Memory B cell (primary cell): ENCODE measurements at regions not wholly inside any gene's neighbourhood (a gene's known extent, or its start where the extent isn't known, plus 50 kb on each side); places are given as distances from the start of the nearest gene placed in this dataset.

Experiments used
- ATAC-seq: fragments of 150-1000 bp; cut with Tn5 transposase; 2 replicates; pipeline ENCODE4 v1.10.0; 2021; ENCODE audit warnings: low read depth, mild to moderate bottlenecking, moderate library complexity
- DNase-seq, 2 donors: peaks; one replicate each; pipeline ENCODE4 v3.0.0; 2022; ENCODE audit warnings: low spot score in 2 of 2
- H3K27ac Mint-ChIP-seq: one replicate; pipeline ENCODE4 v1.8.0; 2022; ENCODE audit warnings: mild to moderate bottlenecking, moderate library complexity, mixed read lengths
- H3K27me3 Mint-ChIP-seq: one replicate; pipeline ENCODE4 v1.8.0; 2022; ENCODE audit warnings: mixed read lengths
- H3K36me3 Mint-ChIP-seq: one replicate; pipeline ENCODE4 v1.8.0; 2022; ENCODE audit warnings: mild to moderate bottlenecking, mixed read lengths
- H3K4me1 Mint-ChIP-seq: one replicate; pipeline ENCODE4 v1.8.0; 2022; ENCODE audit warnings: mixed read lengths
- H3K4me3 Mint-ChIP-seq: one replicate; pipeline ENCODE4 v1.8.0; 2022; ENCODE audit warnings: mild to moderate bottlenecking, moderate library complexity, mixed read lengths
- H3K9me3 Mint-ChIP-seq: one replicate; pipeline ENCODE4 v1.8.0; 2022; ENCODE audit warnings: mixed read lengths

DNA sequence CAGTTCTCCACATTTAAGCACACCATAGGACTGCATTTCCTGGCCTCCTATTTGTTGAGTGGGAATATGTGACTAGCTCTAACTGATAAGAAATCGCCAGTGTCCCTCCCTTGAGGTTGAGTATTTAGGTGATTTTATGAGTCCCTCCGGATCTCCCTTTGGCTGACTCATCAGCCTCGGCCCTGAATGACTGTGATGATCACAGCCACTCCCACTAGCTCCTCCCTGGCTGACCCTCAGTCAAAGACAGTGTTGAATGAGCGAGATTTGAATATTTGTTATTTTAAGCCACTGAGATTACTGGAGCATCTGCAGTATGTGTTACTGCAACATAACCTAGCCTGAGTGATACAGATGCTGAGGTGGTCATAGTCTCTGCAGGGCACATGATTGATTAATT lies 515.3 kb downstream of the EPHB1 start:
- DNase-seq (no peak), ATAC-seq (no peak)
- Mint-ChIP-seq H3K27me3 (peaks cover 5% of the 10 kb centered on the region), H3K36me3 (no peaks in the 10 kb centered on the region), H3K9me3 (no peaks in the 10 kb centered on the region), H3K27ac (no peak overlapping the region), H3K4me3 (no peak overlapping the region), H3K4me1 (no peaks in the 10 kb centered on the region)

DNA sequence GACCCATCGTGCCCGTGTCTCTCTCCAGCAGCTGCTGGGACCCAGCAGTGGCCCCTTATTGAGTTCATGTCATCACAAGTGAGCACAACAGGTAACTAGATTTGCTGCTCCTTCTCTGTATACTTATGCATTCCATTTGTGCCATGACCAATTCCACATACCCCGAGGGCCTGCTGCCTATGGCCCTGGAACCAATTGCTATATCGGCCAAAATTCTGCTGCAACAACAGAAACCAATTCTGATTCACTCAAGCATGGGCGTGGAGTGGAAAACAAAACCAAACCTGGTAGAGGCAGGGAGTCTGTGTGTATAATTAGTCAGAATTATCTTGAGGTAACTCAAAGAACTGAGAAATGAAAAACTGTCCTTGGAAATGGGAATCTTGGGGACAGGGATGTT lies 516.6 kb downstream of the EPHB1 start:
- DNase-seq (no peak), ATAC-seq (no peak)
- H3K4me1 Mint-ChIP-seq = no peaks in the 10 kb centered on the region
- no peak overlapping the region for H3K4me3 Mint-ChIP-seq
- no peak overlapping the region for H3K27ac Mint-ChIP-seq
- no peaks in the 10 kb centered on the region for H3K27me3 Mint-ChIP-seq
- H3K9me3 Mint-ChIP-seq = no peaks in the 10 kb centered on the region
- no peaks in the 10 kb centered on the region for H3K36me3 Mint-ChIP-seq

DNA sequence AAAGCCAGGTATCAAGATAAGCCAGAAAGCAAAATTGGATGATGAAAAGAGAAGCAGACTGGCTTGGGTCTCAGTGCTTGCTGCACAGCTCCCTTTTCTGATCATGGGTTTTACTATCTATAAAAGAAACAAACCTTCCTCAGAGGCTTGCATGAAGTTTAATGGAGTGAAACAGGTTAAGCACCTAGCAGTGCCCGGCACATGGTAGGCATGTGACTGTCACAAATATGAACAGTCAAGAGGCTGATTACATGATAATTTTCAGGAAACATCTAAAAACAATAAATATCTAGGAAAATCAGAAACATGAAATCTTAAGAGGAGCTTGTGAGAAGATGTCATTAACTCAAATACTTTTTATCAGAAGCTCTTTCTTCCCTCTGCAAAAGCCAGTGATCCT lies 519.2 kb downstream of the EPHB1 start:
- no peak for DNase-seq
- no peaks in the 10 kb centered on the region for H3K4me1 Mint-ChIP-seq
- no peak overlapping the region for H3K27ac Mint-ChIP-seq
- H3K36me3 Mint-ChIP-seq = no peaks in the 10 kb centered on the region
- no peaks in the 10 kb centered on the region for H3K9me3 Mint-ChIP-seq
- ATAC-seq = no peak
- no peaks in the 10 kb centered on the region for H3K27me3 Mint-ChIP-seq
- no peak overlapping the region for H3K4me3 Mint-ChIP-seq

DNA sequence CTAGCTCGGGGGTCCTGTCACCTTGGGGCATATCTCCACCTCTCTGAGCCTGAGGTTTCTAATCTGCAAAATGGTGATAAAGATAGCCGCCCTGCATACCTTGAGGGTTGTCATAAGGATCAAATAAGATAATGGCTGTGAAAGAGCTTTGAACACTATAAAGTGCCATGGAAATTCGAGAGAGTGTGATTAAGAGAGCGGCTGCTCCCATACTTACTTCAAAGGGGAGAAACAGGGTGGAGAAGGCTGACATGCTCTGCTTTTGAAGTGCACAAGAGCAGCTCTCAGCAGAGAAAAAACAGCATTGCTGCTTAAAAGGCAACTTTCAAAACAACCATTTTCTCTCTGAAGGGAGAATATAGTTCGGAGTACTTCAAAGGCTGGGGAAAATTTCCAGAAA lies 529.2 kb downstream of the EPHB1 start:
- Mint-ChIP-seq H3K36me3 (no peaks in the 10 kb centered on the region), H3K4me1 (no peaks in the 10 kb centered on the region), H3K9me3 (no peaks in the 10 kb centered on the region), H3K27ac (no peak overlapping the region), H3K4me3 (no peak overlapping the region), H3K27me3 (no peaks in the 10 kb centered on the region)
- ATAC-seq = no peak
- no peak for DNase-seq

DNA sequence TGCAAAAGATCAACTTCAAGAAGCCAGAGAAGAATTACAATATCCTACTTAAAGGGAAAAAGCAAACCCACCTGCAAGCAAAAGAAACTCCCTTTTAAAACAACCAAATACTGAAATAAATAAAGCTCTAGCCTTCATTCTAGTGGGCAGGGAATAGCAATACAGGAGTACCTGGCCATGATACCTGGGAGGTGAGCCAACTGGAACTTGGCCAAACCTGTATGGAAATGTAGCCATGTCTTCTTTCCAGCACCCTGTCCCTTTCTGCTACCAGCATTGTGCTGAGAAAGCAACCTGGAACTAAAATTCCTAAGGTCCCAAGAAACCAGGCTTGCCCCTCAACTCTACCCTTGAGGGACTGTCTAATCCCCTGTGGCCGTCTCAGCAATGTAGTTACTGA lies 530.0 kb downstream of the EPHB1 start:
- Mint-ChIP-seq H3K27me3 (no peaks in the 10 kb centered on the region), H3K36me3 (no peaks in the 10 kb centered on the region), H3K27ac (no peak overlapping the region), H3K4me3 (no peak overlapping the region), H3K9me3 (no peaks in the 10 kb centered on the region), H3K4me1 (peaks cover 4% of the 10 kb centered on the region)
- DNase-seq (no peak), ATAC-seq (no peak)

DNA sequence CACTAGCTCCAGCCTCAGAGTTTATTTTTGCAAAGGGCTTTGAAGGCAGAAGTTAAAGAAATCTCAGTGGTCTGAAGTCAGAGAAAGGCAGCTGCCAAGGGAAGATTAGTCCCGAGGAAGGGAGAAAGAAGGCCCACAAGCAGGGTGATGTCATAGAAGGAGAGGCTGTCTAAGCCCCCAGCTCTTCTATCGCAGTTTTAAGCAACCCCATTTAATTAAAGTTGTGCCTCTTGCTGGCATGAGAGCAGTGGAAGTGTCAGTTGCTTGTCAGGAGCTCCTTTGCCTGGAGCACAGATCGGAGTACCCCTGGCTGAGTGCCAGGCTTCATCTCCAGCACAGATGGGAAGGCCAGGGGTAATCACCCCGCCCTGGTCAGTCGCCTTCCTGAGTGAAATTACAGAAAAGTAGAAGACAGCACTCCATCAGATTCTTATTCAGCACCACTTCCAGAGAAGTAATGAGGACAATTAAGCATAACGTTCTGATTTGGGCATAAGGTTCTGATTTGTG lies 530.7 kb downstream of the EPHB1 start:
- Mint-ChIP-seq H3K36me3 (no peaks in the 10 kb centered on the region), H3K4me1 (peaks cover 4% of the 10 kb centered on the region), H3K27me3 (no peaks in the 10 kb centered on the region), H3K4me3 (no peak overlapping the region), H3K27ac (no peak overlapping the region), H3K9me3 (no peaks in the 10 kb centered on the region)
- DNase-seq (no peak), ATAC-seq (no peak)

DNA sequence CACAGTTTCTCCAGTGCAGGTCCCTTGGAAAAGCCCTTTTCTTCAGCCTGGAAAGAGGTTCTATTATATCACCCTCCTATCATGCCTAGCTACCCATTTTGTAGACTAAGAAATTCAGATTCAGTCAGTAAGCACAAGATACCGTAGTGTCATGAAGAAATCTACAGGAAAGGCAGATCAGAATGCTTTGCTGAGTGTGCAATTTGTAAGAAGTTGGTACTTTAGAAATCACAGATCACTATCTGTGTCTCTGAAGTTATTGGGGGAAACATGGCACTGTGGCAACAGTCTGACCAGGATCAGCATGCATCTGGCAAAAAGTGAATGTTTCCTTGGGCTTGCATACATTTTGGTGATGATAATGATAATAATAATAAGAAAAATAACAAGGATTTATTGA lies 531.8 kb downstream of the EPHB1 start:
- Mint-ChIP-seq H3K4me1 (peaks cover 4% of the 10 kb centered on the region), H3K27ac (no peak overlapping the region), H3K27me3 (no peaks in the 10 kb centered on the region), H3K36me3 (no peaks in the 10 kb centered on the region), H3K4me3 (no peak overlapping the region), H3K9me3 (no peaks in the 10 kb centered on the region)
- ATAC-seq (no peak), DNase-seq (no peak)

DNA sequence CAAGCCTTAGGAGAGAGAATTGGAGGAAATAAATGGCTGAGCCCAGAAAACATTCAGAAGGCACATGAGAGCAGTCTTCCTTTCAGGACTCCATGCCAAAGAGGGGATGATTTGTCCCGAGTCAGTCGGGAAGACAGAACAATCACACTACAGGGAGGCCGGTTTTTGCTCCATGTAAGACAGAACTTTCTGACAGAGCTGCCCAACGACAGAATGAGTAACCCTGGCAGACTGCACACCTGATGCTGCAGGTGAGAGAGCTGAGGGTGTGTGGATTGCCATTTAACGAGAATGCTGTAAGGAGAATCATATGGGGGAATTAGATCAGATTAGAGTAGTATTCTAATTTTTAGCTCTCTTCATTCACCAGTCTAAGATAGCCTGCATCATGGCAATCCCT lies 533.0 kb downstream of the EPHB1 start:
- Mint-ChIP-seq H3K27ac (no peak overlapping the region), H3K36me3 (no peaks in the 10 kb centered on the region), H3K4me3 (no peak overlapping the region), H3K4me1 (peaks cover 4% of the 10 kb centered on the region), H3K9me3 (no peaks in the 10 kb centered on the region), H3K27me3 (no peaks in the 10 kb centered on the region)
- ATAC-seq (no peak), DNase-seq (no peak)

DNA sequence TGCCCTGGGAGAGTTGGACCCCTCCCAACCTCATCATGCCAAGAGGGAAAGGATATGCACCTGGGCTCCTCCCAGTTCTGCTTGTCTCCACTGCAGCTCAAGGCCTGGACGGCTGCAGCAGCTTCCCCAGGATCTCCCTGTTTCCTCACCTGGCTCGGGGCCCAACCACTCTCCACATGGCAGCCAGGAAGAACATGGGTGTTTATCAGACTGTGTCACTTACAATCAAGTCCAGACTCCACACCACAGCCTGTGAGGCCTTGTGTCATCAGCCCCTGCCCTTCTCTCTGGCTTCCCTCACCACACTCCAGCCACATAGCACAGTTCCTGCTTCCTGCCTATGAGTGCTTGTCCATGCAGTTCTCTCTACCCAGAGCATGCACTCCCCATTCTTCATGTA lies 534.4 kb downstream of the EPHB1 start:
- Mint-ChIP-seq H3K36me3 (no peaks in the 10 kb centered on the region), H3K4me1 (peaks cover 4% of the 10 kb centered on the region), H3K9me3 (no peaks in the 10 kb centered on the region), H3K4me3 (no peak overlapping the region), H3K27ac (no peak overlapping the region), H3K27me3 (no peaks in the 10 kb centered on the region)
- ATAC-seq = no peak
- DNase-seq = no peak

DNA sequence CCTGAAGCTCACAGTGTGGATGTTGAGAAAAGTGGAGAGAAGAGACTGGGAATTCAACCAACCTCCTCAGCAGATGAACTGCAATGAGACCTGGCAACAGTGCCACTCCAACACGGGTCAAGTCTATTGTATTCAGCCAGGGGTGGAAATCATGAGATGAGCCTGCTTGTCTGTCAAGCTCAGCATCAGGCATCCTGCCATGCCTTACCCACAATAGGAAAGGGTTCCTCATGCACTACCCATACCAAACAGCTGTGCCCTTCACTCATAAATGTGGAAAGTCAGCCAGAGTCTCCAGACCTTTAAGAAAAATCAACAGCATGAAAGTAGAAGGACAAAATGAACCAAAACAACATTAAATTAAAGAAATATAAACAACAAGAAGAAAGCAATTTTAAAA lies 542.1 kb downstream of the EPHB1 start:
- no peaks in the 10 kb centered on the region for H3K36me3 Mint-ChIP-seq
- no peaks in the 10 kb centered on the region for H3K4me1 Mint-ChIP-seq
- DNase-seq (no peak), ATAC-seq (no peak)
- H3K4me3 Mint-ChIP-seq = no peak overlapping the region
- peaks cover 5% of the 10 kb centered on the region for H3K9me3 Mint-ChIP-seq
- no peak overlapping the region for H3K27ac Mint-ChIP-seq
- peaks cover 2% of the 10 kb centered on the region for H3K27me3 Mint-ChIP-seq

DNA sequence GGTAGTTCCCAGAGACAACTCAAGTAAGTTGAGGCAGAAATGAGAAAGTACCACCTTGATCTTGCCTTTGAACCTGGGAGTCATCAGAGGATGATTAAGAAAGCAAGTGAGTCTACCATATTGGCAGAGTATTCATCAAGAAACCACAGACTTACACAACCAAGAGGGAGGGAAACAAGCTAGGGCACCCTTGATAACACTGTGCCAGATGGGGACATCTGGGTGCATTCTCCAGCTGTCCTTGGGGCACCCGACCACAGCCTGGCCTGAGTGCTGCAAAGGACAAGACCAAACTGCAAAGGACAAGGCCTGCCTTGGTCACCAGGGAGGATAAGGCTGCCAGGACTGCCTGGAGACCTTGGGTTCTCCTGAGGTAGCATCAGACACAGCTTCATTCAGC lies 553.6 kb downstream of the EPHB1 start:
- no peak for DNase-seq
- Mint-ChIP-seq H3K9me3 (peaks cover under 1% of the 10 kb centered on the region), H3K36me3 (peaks cover 1% of the 10 kb centered on the region), H3K4me1 (no peaks in the 10 kb centered on the region), H3K27me3 (no peaks in the 10 kb centered on the region), H3K27ac (no peak overlapping the region), H3K4me3 (no peak overlapping the region)
- no peak for ATAC-seq

DNA sequence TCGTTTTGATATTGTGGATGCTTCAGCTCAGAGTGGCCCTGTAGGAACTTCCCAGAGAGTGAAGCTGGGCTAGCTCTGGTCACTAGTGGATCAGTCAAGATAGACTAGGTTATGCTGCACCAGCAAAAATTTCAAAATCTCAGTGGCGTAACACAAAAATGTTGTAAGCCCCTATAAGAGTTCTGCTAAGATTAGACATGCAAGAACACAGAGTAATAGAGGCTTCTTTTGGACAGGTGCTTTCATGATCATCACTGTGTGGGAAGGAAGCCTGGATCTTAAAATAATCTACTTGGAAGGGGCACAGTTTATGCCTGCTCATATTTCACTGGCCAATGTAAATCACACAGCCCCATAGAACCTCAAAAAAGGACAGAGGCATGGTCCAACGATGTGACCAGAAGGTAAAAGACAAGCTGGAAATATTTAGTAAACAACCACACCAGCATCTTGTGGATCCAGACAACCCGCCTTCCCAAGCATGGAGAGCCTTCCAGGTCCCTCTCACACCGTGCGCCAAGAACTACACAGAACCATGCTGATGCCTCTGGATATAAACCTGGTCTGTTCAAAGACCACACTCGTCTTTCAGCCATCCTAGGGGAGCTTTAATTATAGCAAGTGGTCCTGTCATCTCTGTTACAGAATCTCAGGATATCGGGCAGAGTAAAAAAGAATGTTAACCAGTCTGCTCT lies 554.3 kb downstream of the EPHB1 start:
- Mint-ChIP-seq H3K4me1 (no peaks in the 10 kb centered on the region), H3K36me3 (peaks cover 1% of the 10 kb centered on the region), H3K27ac (no peak overlapping the region), H3K9me3 (peaks cover 4% of the 10 kb centered on the region), H3K4me3 (no peak overlapping the region), H3K27me3 (no peaks in the 10 kb centered on the region)
- no peak for ATAC-seq
- no peak for DNase-seq

DNA sequence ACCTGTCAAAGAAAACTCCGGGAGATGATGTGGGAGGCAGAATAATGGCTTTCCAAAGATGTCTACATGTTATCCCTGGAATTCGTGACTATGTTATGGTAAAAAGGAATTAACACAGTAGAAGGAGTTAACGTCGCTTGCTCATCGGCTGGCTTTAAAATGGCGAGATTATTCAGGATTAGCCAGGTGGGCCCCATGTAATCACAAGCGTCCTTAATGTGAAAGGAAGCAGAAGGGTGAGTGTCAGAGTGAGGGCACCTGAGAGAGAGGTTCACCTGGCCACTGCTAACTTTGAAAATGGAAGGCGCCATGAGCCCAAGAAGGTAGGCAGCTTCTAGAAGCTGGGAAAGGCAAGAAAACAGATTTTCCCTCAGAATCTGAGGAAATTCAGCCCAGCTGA lies 557.2 kb downstream of the EPHB1 start:
- Mint-ChIP-seq H3K4me1 (no peaks in the 10 kb centered on the region), H3K4me3 (no peak overlapping the region), H3K27me3 (peaks cover 2% of the 10 kb centered on the region), H3K27ac (no peak overlapping the region), H3K36me3 (peaks cover under 1% of the 10 kb centered on the region), H3K9me3 (peaks cover 9% of the 10 kb centered on the region)
- ATAC-seq (no peak), DNase-seq (no peak)

DNA sequence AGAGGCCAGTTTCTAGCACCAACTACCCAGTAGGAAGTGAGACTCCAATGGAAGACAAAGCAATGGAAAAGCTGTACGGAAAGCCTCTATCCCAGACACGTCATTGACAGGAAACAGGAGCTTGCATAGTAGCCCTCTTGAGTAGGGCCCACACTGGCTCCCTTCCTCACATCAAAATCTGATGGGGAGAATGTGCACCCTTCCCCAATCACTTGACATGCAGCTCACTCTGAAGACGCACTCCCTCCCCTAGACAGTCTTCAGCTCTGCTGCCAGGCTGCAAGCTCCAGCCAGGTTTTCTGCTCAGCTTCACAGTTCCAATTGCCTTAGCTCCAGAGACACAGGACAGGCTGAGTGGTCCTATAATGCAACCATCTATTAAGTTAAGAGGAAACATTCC lies 567.8 kb downstream of the EPHB1 start:
- ATAC-seq (no peak), DNase-seq (no peak)
- no peak overlapping the region for H3K4me3 Mint-ChIP-seq
- no peaks in the 10 kb centered on the region for H3K36me3 Mint-ChIP-seq
- H3K27ac Mint-ChIP-seq = no peak overlapping the region
- H3K4me1 Mint-ChIP-seq = no peaks in the 10 kb centered on the region
- no peaks in the 10 kb centered on the region for H3K9me3 Mint-ChIP-seq
- H3K27me3 Mint-ChIP-seq = peaks cover 2% of the 10 kb centered on the region

DNA sequence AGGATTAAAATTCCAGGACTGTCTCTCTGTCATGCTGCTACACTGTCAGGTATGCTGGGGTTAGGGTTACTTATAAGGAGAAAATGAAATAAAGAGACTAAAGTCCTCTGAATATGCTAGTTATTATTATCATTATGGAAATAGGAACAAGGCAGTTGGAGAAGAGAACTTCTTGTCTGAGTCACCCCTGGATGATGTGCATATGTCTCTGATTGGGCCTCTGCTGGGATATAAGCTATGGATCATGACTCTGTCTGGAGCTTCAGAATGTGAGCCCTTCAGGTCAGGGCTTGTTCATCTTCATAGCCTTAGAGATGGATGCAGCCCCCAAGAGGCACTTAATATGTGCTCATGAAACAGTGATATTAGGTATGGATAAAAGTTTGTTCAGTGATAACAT lies 569.6 kb downstream of the EPHB1 start:
- ATAC-seq = no peak
- no peaks in the 10 kb centered on the region for H3K4me1 Mint-ChIP-seq
- DNase-seq = no peak
- H3K27me3 Mint-ChIP-seq = peaks cover 2% of the 10 kb centered on the region
- no peak overlapping the region for H3K27ac Mint-ChIP-seq
- no peaks in the 10 kb centered on the region for H3K36me3 Mint-ChIP-seq
- no peaks in the 10 kb centered on the region for H3K9me3 Mint-ChIP-seq
- no peak overlapping the region for H3K4me3 Mint-ChIP-seq
